ENCODE measurements at regions not wholly inside any gene's neighbourhood (a gene's known extent, or its start where the extent isn't known, plus 50 kb on each side); places are given as distances from the start of the nearest gene placed in this dataset.

DNA sequence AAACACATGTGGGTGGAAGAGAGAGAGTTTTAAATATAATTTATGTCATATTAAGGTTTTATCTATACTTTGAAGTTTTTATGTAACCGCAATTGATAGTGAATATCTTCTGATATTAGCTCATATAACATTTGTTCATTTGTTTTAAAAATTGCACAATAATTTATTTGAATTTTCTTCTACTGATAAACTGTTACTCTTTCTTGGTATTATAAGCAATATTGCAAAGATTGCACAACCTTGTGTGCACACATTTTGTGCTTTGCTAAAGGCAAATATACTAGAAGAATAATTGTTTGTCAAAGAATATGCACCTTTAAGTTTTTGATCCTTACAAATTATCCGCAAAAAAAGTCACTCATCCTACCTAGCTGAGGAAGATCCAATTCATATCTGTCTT, 275.7 kb downstream of the TLR4 start:
- Mint-ChIP-seq H3K4me3 (no peak overlapping the region), H3K27ac (no peak overlapping the region), H3K36me3 (ENCODE audit: insufficient read depth in 1 of 3, low read depth in 3 of 3) (no peaks in the 10 kb centered on the region), H3K9me3 (no peaks in the 10 kb centered on the region), H3K4me1 (no peaks in the 10 kb centered on the region), H3K27me3 (ENCODE audit: low read depth) (peaks cover 5% of the 10 kb centered on the region)
- H3K4ac ChIP-seq (ENCODE audit: low read depth, low read length): no peak overlapping the region
- H2BK20ac ChIP-seq (ENCODE audit: low read depth, low read length, poor library complexity, severe bottlenecking): no peak overlapping the region
- no peak overlapping the region for H2BK15ac ChIP-seq (ENCODE audit: low read depth, low read length)
- H3K9me3 ChIP-seq (ENCODE audit: control insufficient read depth, low read depth, low read length): no peaks in the 10 kb centered on the region
- H4K91ac ChIP-seq (ENCODE audit: insufficient read length, low read depth, low read length): no peak overlapping the region
- H3K79me2 ChIP-seq (ENCODE audit: insufficient read depth, low read length): no peaks in the 10 kb centered on the region
- no peaks in the 10 kb centered on the region for H3K23me2 ChIP-seq (ENCODE audit: insufficient read length, low read depth, low read length, poor library complexity, severe bottlenecking)
- H2AK5ac ChIP-seq (ENCODE audit: insufficient read length, low read length): no peak overlapping the region
- H3K18ac ChIP-seq (ENCODE audit: insufficient read length, low read depth, low read length): no peak overlapping the region
- H2AFZ ChIP-seq (ENCODE audit: low read length): no peak overlapping the region
- WGBS (ENCODE audit: extremely low coverage, insufficient read length, low lambda C conversion rate): no CpG with 5 or more reads among the region's 2 CpGs
- no peak overlapping the region for H2BK120ac ChIP-seq (ENCODE audit: low read depth, low read length, poor library complexity, severe bottlenecking)
- no peak overlapping the region for H2BK5ac ChIP-seq (ENCODE audit: insufficient read length, low read length)
- DNase-seq: no peak
- no peak overlapping the region for H3K56ac ChIP-seq (ENCODE audit: insufficient read length, low read depth, low read length)
- H3K14ac ChIP-seq (ENCODE audit: insufficient read depth, low read length): no peak overlapping the region
- H3K4me1 ChIP-seq (ENCODE audit: insufficient read depth, low read length): no peaks in the 10 kb centered on the region
- H3T11ph ChIP-seq (ENCODE audit: low read length): no peak overlapping the region
- no peaks in the 10 kb centered on the region for H3K79me1 ChIP-seq (ENCODE audit: insufficient read depth, low read depth, low read length, poor library complexity, severe bottlenecking)
- no peaks in the 10 kb centered on the region for H3K27me3 ChIP-seq (ENCODE audit: insufficient read depth, low read length)
- H4K5ac ChIP-seq (ENCODE audit: insufficient read length, low read depth, low read length): no peak overlapping the region
- H3K23ac ChIP-seq (ENCODE audit: insufficient read length, low read depth, low read length): no peak overlapping the region
- no peak overlapping the region for H4K8ac ChIP-seq (replicated peaks; ENCODE audit: insufficient read length, low read depth, low read length)
- H2BK12ac ChIP-seq (ENCODE audit: insufficient read length, low read depth, low read length): no peak overlapping the region
- H3K9ac ChIP-seq (ENCODE audit: extremely low read depth, insufficient read length, low read length): no peak overlapping the region
- H3K27ac ChIP-seq (ENCODE audit: insufficient read length, low read depth, low read length): no peak overlapping the region
- no peak overlapping the region for H3K4me2 ChIP-seq (ENCODE audit: insufficient read depth, insufficient read length, low read length)
- no peaks in the 10 kb centered on the region for H4K20me1 ChIP-seq (ENCODE audit: control insufficient read depth, insufficient read depth, insufficient read length)
- TF ChIP-seq, protein P1, sequence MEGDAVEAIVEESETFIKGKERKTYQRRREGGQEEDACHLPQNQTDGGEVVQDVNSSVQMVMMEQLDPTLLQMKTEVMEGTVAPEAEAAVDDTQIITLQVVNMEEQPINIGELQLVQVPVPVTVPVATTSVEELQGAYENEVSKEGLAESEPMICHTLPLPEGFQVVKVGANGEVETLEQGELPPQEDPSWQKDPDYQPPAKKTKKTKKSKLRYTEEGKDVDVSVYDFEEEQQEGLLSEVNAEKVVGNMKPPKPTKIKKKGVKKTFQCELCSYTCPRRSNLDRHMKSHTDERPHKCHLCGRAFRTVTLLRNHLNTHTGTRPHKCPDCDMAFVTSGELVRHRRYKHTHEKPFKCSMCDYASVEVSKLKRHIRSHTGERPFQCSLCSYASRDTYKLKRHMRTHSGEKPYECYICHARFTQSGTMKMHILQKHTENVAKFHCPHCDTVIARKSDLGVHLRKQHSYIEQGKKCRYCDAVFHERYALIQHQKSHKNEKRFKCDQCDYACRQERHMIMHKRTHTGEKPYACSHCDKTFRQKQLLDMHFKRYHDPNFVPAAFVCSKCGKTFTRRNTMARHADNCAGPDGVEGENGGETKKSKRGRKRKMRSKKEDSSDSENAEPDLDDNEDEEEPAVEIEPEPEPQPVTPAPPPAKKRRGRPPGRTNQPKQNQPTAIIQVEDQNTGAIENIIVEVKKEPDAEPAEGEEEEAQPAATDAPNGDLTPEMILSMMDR (conservative IDR thresholded peaks at IDR 0.05): no peak

All from H9 (cell line).